ENCODE measurements at regions not wholly inside any gene's neighbourhood (a gene's known extent, or its start where the extent isn't known, plus 50 kb on each side); places are given as distances from the start of the nearest gene placed in this dataset.
"Not testable (repeated sequence)": the region's sequence is repeated elsewhere in the genome, so short reads cannot be mapped to it uniquely, and the experiment has no call there.

GRCh38 chr2:110338277-110339003, 126.1 kb upstream of the MTLN start:
- intact Hi-C loops (cut with DNase I): not testable (repeated sequence)
- DNase-seq (ENCODE audit: low spot score): peak; percentile 49

GRCh38 chr2:110336071-110336470, 123.7 kb upstream of the MTLN start:
- peak; percentile 31 for DNase-seq (ENCODE audit: low spot score)
- intact Hi-C loops (cut with DNase I): not testable (repeated sequence)

GRCh38 chr2:110335415-110336049, 123.2 kb upstream of the MTLN start:
- intact Hi-C loops (cut with DNase I); DNase-seq (ENCODE audit: low spot score): not testable (repeated sequence)

GRCh38 chr2:110333114-110334095, 121.1 kb upstream of the MTLN start:
- intact Hi-C loops (cut with DNase I): not testable (repeated sequence)

GRCh38 chr2:110331625-110332024, 119.3 kb upstream of the MTLN start:
- DNase-seq (ENCODE audit: low spot score): peak; percentile 56
- intact Hi-C loops (cut with DNase I): not testable (repeated sequence)

More at GRCh38 chr2:110333114-110334095, 121.1 kb upstream of the MTLN start:
- DNase-seq (ENCODE audit: low spot score): not testable (repeated sequence)

- intact Hi-C loops (cut with DNase I): not testable (repeated sequence)
- peak; percentile 59 for DNase-seq (ENCODE audit: low spot score)
These were observed 117.4 kb upstream of the MTLN start for GRCh38 chr2:110329760-110330159.

GRCh38 chr2:110329158-110329557, 116.8 kb upstream of the MTLN start:
- intact Hi-C loops (cut with DNase I): not testable (repeated sequence)

GRCh38 chr2:110328677-110329076, 116.3 kb upstream of the MTLN start:
- peak; percentile 46 for DNase-seq (ENCODE audit: low spot score)
- intact Hi-C loops (cut with DNase I): not testable (repeated sequence)

More at GRCh38 chr2:110329158-110329557, 116.8 kb upstream of the MTLN start:
- DNase-seq (ENCODE audit: low spot score): peak; percentile 51

GRCh38 chr2:110323832-110324231, 111.5 kb upstream of the MTLN start:
- DNase-seq (ENCODE audit: low spot score); intact Hi-C loops (cut with DNase I): not testable (repeated sequence)

GRCh38 chr2:110322535-110322934, 110.2 kb upstream of the MTLN start:
- DNase-seq (ENCODE audit: low spot score); intact Hi-C loops (cut with DNase I): not testable (repeated sequence)

GRCh38 chr2:110320834-110321563, 108.7 kb upstream of the MTLN start:
- intact Hi-C loops (cut with DNase I); DNase-seq (ENCODE audit: low spot score): not testable (repeated sequence)

GRCh38 chr2:110318898-110319297, 106.6 kb upstream of the MTLN start:
- DNase-seq (ENCODE audit: low spot score); intact Hi-C loops (cut with DNase I): not testable (repeated sequence)

GRCh38 chr2:110317377-110317776, 105.0 kb upstream of the MTLN start:
- intact Hi-C loops (cut with DNase I): not testable (repeated sequence)

GRCh38 chr2:110316051-110316865, 103.9 kb upstream of the MTLN start:
- intact Hi-C loops (cut with DNase I): not testable (repeated sequence)

More at GRCh38 chr2:110317377-110317776, 105.0 kb upstream of the MTLN start:
- not testable (repeated sequence) for DNase-seq (ENCODE audit: low spot score)

GRCh38 chr2:110315054-110315820, 102.9 kb upstream of the MTLN start:
- intact Hi-C loops (cut with DNase I); DNase-seq (ENCODE audit: low spot score): not testable (repeated sequence)

More at GRCh38 chr2:110316051-110316865, 103.9 kb upstream of the MTLN start:
- DNase-seq (ENCODE audit: low spot score): not testable (repeated sequence)

- DNase-seq (ENCODE audit: low spot score); intact Hi-C loops (cut with DNase I): not testable (repeated sequence)
These were observed 102.1 kb upstream of the MTLN start for GRCh38 chr2:110314472-110314871.

- intact Hi-C loops (cut with DNase I); DNase-seq (ENCODE audit: low spot score): not testable (repeated sequence)
These were observed 100.7 kb upstream of the MTLN start for GRCh38 chr2:110313032-110313431.
